Activated gamma-delta T cell treated with Interleukin-2 at 50 U/mL for 16 hours (primary cell): ENCODE measurements at regions not wholly inside any gene's neighbourhood (a gene's known extent, or its start where the extent isn't known, plus 50 kb on each side); places are given as distances from the start of the nearest gene placed in this dataset.

Experiments used
- DNase-seq: peaks from one replicate; pipeline ENCODE4 v3.0.0-alpha.2; 2020

DNA sequence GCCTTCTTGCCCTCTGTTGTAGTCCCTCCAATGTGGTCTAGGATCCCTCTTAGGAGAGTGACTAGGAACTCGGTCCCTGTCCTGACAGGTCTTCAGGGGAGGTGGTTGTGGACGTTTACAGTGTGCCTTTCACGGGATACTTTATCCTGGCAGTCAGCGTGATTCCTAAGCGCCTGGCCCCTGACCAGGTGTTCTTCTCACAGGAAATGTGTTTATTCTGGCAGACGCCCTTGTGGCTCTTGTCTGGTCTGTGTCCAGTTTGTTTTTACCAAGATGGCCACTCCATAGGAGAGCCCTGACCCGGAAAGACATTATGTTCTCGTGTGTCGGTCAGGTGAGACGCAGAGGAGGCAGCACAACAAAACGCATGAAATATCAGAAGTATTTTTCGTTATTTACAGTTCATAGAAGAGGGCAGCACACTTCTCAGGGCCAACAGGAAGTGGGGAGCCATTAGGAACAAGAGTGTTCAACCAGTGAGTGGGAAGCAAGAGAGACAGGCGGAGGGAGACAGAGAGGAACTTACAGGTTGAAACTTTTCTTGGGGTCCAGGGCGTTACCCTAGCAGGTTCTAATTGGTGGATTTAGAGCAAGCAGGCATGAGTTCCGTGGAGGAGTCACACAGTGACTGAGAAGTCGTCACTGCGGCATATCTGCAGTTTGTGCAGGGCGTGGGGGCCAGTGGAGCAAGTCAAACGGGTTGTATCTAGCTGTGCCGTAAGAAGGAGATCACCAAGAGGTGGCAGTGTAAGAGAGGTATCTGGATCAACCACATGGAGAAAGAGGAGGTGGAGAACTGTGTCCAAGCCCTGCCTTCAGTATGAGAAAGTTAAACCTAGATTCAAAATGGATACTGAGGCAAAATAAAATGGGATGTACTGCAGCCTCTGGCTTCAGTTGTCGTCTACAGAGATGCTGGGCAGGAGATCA lies 412.9 kb downstream of the ZSWIM6 start:
- no peak for DNase-seq

- no peak for DNase-seq
Measured at GRCh38 chr5:61746831-61747575, 414.9 kb downstream of the ZSWIM6 start.

GRCh38 chr5:61748121-61748520 lies 416.1 kb downstream of the ZSWIM6 start:
- DNase-seq, result no peak

DNA sequence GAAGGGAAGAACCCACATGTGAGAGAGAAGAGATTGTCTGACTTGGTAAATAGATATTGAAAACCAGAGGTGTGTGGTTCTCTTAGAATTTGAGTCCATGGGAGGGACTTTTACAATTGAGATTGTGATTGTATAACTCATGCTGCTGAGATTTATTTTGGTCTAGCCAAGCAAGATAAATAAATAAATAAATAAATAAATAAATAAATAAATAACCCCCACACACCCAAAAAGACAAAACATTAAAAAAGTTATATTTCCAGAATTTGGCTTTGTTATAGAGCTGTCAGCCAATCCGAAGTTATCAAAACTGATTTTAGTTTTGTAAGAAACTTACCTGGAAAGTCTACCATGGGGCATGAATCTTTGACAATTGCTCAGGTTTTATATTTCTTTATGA lies 416.6 kb downstream of the ZSWIM6 start:
- DNase-seq, result no peak

DNA sequence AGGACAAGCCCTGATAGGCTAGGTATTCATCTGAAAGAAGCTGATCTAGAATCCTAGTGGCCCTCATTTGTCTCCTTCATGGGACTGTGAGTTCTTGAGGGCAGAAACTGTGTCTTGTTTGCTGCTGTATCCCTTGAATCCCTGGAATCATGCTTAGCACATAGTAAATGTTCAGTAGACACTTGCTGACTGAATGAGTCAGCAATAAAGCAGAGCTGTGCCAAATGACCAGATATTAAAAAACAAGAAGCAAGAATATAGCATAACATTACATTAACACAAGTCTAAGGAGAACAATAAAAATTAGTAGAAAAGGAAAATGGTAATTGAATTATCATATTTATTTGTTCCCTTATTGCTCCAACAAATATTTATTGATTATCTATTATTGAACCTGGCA lies 420.5 kb downstream of the ZSWIM6 start:
- DNase-seq, result no peak

DNA sequence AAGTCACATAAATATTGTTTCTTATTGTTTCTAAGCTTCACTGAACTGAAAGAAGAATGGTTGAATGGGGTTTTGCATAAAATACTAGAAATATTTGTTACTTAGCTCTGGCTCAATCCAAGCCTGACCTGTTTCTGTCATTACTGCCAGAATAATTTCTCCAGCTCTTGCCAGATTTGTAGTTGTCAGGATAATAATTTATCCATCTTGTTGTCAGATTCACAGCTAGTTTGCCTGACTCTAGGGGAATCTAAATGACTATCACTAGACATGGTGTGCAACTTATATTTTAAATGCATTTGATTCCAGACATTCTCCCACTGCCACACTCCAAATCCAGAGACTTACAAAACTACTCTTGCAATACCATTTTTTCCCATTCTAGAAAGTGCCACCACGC lies 422.7 kb downstream of the ZSWIM6 start:
- DNase-seq, result no peak

DNA sequence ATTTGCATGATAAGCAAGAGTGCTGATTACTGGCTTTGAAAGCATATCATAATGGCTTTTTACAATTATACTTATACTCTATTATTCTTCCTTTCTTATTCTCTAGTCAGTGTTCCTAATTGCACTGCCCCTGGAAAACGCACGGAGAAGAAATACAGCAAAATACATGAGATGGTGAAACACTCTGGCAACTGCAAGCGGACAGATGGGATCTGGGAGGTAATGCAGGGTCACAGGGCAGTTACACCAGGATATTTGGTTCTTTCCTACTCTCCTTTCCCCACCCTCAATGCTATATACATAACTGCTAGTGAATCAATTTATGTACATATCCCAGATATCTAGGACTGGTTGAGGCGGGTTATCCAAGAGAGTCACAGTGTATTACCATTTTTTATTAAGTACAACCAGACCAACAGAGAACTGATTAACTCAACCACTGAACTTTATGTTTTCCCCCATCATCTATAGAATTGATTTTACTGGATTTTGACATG lies 423.7 kb downstream of the ZSWIM6 start:
- DNase-seq, result no peak

GRCh38 chr5:61758711-61759110 lies 426.7 kb downstream of the ZSWIM6 start:
- no peak for DNase-seq

GRCh38 chr5:61765471-61765870 lies 433.4 kb downstream of the ZSWIM6 start:
- DNase-seq, result no peak

GRCh38 chr5:61766141-61766540 lies 434.1 kb downstream of the ZSWIM6 start:
- no peak for DNase-seq

GRCh38 chr5:61767231-61768080 lies 435.4 kb downstream of the ZSWIM6 start:
- no peak for DNase-seq

- DNase-seq, result no peak
Measured at GRCh38 chr5:61768692-61769281, 436.7 kb downstream of the ZSWIM6 start.

GRCh38 chr5:61771062-61771461 lies 439.0 kb downstream of the ZSWIM6 start:
- DNase-seq, result no peak

DNA sequence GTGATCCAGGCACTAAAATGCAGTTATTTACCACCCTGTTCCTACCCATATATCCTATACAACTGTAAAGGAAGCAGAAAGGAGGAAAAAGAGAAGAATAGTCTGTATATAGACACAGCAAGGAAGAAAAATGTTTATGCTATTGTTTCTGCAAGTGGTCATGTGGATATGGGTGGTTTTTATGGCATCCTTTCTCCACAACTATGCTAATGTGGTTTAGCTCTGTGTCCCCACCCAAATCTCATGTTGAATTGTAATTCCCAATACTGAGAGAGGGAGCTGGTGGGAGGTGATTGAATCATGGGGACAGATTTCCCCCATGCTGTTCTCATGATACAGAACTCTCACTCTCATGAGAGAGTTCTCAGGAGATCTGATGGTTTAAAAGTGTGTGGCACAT lies 439.8 kb downstream of the ZSWIM6 start:
- DNase-seq, result no peak

DNA sequence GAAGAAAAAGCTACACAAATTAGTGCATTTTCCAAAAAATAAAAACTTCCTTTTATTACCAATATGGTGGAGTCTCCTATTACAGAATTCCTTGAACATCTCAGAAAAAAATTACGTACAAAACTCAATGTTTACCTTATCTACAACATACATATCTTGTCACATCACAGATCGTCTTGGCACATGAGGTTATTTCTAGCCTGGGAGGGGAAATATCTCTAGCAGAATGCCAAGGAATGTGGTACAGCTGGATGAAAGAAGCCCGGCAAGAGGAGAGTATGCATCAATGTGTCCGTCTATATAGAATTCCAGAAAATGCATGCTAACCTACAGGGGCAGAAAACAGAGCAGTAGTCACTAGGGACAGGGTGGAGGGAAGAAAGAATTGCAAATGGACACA lies 443.8 kb downstream of the ZSWIM6 start:
- no peak for DNase-seq

DNA sequence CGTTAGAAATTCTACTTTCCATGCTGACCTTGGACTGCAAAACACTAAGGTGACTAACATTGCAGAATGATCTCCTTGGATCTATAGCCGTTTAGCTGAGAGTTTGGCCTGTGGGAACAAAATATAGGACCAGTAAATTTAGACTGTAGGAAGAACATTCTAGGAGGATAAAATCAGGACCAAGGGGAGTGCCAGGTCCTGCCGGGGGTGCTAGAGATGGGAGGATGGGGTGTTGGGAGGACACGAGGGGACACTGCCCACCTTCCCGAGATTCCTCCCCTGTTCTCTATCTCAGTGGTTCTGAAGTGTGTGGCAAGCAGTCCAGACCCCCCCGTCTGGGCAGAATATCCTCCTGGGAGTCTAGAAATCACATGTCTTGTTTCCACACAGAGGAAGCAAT lies 445.2 kb downstream of the ZSWIM6 start:
- no peak for DNase-seq

DNA sequence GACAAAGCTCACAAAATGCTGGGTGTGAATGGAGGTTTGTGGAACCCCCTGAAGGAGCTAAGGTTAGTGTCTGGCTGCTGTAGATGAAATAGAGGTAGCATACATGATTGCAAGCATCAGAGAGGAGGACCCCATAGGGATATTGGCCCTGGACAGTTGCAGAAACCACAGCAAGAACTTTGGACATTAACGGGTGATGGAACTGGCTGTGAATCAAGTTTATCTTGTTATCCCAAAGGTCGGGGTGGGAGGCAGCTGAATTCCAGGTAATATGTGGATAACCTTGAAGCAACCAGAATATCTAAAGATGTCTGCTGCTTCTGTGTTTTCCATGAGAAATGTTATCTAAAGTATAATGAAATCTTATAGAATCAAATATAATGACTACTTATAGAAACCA lies 447.7 kb downstream of the ZSWIM6 start:
- no peak for DNase-seq

GRCh38 chr5:61783481-61783880 lies 451.4 kb downstream of the ZSWIM6 start:
- no peak for DNase-seq

GRCh38 chr5:61784341-61784740 lies 452.3 kb downstream of the ZSWIM6 start:
- no peak for DNase-seq

DNA sequence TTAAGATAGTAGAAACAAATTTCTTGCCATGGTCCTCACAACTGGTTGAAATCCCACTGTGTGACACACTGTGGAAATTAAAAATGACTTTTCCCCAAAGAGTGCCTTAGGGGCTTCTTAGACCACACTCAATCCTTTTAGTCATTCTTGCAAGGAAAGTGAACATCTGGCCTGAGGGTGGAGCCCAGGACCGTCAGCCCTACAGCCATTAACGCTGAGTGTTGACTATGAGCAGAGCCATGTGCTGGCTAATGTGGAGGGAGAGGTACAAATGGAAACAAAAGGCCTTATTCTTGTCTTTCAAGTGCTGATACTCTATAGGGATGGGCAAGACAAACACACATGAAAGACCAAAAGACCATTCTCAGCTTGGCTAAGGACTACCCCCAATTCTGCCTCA lies 456.5 kb downstream of the ZSWIM6 start:
- no peak for DNase-seq

DNA sequence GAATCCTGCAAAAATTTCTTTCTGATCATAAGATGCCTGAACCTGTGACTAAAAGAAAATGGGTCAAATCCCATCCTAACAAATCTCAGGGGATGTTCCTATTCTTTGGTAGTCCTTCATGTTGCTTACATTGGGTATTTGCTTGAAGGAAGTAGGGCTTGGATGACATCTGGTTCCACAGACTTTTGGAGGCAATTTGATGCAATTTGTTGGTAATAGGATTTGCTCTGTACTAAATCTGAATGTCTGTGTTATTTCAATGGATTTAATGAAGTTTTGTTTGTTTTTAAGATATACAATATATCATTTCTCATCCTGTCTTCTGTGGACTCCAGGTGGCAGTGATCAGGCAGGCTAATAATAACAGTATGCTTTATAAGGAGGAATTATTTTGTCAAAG lies 457.9 kb downstream of the ZSWIM6 start:
- DNase-seq, result no peak

DNA sequence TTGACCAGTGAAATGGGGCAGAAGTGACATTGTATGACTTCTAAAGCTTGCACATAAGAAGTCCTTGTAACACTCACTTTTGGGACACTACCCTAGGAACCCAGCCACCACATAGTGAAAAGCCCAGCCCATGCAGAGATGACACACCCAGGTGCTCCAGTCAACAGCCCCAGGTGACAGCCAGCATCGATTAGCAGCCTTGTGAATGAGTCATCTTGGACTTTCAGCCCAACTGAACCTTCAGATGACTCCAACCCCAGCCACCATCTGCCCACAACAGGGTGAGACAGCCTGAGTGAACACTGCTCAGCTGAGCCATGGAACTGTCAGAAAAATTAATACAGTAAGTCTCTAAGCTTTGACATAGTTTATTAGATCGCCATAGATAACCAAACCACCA lies 458.6 kb downstream of the ZSWIM6 start:
- no peak for DNase-seq

DNA sequence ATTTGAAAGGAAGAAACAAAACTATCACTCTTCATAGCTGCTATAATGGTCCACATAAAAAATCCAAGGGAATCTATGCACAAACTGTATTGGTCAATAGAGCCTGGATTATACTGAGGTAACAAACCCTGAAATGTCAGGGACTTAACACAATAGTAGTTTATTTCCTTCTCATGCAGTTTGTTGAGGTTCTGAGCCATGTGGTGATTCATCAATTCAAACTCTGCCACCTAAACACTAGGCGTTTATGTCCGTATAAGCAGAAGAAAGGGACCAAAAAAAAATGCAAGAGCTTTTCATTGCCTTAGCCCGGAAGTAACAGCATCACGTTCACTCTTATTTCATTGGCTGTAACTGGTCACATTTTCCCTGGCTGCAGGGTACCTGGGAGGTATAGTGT lies 464.7 kb downstream of the ZSWIM6 start:
- no peak for DNase-seq
